ENCODE measurements at regions not wholly inside any gene's neighbourhood (a gene's known extent, or its start where the extent isn't known, plus 50 kb on each side); places are given as distances from the start of the nearest gene placed in this dataset.
"Not testable (repeated sequence)": the region's sequence is repeated elsewhere in the genome, so short reads cannot be mapped to it uniquely, and the experiment has no call there.

DNA sequence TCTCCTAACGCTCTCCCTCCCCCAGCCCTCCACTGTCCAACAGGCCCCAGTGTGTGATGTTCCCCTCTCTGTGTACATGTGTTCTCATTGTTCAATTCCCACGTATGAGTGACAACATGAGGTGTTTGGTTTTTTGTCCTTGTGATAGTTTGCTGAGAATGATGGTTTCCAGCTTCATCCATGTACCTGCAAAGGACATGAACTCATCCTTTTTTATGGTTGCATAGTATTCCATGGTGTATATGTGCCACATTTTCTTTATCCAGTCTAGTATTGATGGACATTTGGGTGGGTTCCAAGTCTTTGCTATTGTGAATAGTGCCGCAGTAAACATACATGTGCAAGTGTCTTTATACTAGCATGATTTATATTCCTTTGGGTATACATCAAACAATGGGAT is 347.4 kb downstream of the MAGEE1 start:
- not testable (repeated sequence) for H3K9me3 Mint-ChIP-seq; H3K4me1 Mint-ChIP-seq; H3K27ac Mint-ChIP-seq; H3K36me3 Mint-ChIP-seq (ENCODE audit: low read depth); H3K4me3 Mint-ChIP-seq; ATAC-seq (replicated peaks); H3K27me3 Mint-ChIP-seq

DNA sequence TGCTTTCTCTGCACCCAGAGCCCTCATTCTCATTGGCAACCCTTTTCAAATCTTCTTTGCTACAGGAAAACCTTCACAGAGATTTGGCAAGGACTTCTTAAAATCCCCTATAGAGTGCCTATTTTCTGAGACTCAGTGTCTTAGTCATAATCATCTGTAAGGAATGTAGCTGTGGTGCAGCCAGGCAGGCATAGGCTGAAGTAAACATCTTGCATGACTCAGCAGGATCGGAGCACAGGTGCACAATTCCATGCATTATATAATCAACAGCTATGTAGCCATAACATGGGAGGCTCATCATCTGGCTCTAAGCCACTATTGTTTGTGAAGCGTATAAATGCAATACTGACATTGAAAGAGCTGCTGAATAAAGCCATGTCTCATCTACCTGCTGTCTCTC is 368.8 kb downstream of the MAGEE1 start:
- Mint-ChIP-seq H3K9me3 (no peaks in the 10 kb centered on the region), H3K4me1 (no peaks in the 10 kb centered on the region), H3K36me3 (ENCODE audit: low read depth) (no peaks in the 10 kb centered on the region), H3K27me3 (no peaks in the 10 kb centered on the region), H3K4me3 (no peak overlapping the region), H3K27ac (no peak overlapping the region)
- ATAC-seq (replicated peaks) = no peak

DNA sequence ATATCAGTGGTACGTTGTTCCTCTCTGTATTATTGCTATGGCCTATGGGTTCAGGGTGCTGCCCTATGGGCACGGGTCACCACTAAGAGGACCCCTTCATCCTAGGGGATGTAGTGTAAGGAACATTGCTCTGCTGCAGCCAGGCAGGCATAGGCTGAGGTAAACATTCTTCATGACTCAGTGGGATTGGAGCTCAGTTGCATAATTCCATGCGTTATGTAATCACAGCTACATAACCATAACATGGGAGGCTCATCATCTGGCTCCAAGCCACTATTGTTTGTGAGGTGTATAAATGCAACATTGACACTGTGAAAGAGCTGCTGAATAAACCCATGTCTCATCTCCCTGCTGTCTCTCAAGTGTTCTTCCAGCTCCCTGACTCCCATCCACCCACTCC is 375.2 kb downstream of the MAGEE1 start:
- no peaks in the 10 kb centered on the region for H3K9me3 Mint-ChIP-seq
- no peaks in the 10 kb centered on the region for H3K27me3 Mint-ChIP-seq
- H3K27ac Mint-ChIP-seq = no peak overlapping the region
- H3K4me1 Mint-ChIP-seq = no peaks in the 10 kb centered on the region
- no peak for ATAC-seq (replicated peaks)
- H3K4me3 Mint-ChIP-seq = no peak overlapping the region
- no peaks in the 10 kb centered on the region for H3K36me3 Mint-ChIP-seq (ENCODE audit: low read depth)

DNA sequence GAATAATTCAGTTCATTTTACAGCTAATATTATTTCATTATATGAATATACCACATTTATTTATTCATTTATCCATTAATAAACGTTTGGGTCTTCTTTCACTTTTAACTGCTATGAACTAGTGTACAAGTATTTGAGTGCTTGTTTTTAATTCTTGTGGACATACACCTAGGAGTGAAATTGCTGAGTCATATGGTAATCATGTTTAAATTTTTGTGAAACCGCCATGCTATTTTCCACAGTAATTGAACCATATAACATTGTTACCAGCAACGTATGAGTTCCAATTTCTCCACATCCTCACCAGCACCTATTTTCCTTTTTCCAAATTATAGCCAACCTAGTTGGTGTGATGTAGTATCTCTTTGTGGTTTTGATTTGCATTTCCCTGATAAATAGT is 388.2 kb downstream of the MAGEE1 start:
- H3K36me3 Mint-ChIP-seq (ENCODE audit: low read depth) = no peaks in the 10 kb centered on the region
- H3K9me3 Mint-ChIP-seq = no peaks in the 10 kb centered on the region
- H3K27me3 Mint-ChIP-seq = no peaks in the 10 kb centered on the region
- no peak for ATAC-seq (replicated peaks)
- H3K4me3 Mint-ChIP-seq = no peak overlapping the region
- no peak overlapping the region for H3K27ac Mint-ChIP-seq
- H3K4me1 Mint-ChIP-seq = no peaks in the 10 kb centered on the region

DNA sequence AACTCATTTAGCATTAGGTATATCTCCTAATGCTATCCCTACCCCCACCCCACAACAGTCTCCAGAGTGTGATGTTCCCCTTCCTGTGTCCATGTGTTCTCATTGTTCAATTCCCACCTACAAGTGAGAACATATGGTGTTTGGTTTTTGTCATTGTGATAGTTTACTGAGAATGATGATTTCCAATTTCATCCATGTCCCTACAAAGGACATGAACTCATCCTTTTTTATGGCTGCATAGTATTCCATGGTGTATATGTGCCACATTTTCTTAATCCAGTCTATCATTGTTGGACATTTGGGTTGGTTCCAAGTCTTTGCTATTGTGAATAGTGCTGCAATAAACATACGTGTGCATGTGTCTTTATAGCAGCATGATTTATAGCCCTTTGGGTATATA is 389.8 kb downstream of the MAGEE1 start:
- H3K4me3 Mint-ChIP-seq; H3K36me3 Mint-ChIP-seq (ENCODE audit: low read depth); H3K27ac Mint-ChIP-seq; H3K4me1 Mint-ChIP-seq; ATAC-seq (replicated peaks); H3K27me3 Mint-ChIP-seq; H3K9me3 Mint-ChIP-seq: not testable (repeated sequence)

DNA sequence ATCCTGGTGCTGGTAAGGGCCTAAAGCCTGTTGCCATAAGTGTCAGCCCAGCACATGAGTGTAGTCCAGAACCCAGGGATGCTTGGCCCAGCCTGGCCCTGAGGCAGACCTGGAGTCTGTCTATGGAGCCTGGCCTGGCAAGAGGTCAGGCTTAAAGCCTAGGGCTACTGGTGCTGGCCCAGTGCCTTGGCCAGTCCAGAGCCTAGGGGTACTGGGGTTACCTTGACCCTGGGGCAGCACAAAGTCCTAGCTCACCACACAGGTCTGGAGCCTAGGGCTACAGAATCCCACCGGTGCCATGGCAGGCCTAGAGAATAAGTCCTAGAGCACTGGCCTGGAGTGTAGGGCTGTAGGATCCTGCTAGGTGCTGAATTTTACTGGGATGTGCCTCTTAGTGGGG is 393.8 kb downstream of the MAGEE1 start:
- H3K4me3 Mint-ChIP-seq = no peak overlapping the region
- H3K4me1 Mint-ChIP-seq = no peaks in the 10 kb centered on the region
- no peaks in the 10 kb centered on the region for H3K9me3 Mint-ChIP-seq

DNA sequence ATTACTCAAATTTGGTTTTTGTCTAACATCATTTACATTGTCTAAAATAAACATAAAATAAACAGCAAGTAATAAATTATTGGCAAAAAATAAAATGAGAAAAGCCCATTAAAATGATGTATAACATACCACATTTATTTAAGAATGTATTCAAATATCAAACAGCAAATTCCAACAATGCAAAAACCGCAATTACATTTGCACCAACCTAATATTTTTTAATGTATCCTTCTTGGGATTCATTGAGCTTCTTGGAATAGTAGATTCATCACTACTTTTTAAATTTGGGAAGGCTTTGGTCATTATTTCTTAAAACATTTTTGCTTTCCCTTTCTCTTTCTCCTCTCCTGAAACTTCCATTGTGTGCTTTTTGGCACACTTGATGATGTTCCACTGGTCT is 400.2 kb downstream of the MAGEE1 start:
- H3K27ac Mint-ChIP-seq = no peak overlapping the region
- H3K4me3 Mint-ChIP-seq = no peak overlapping the region
- H3K27me3 Mint-ChIP-seq = no peaks in the 10 kb centered on the region
- ATAC-seq (replicated peaks) = no peak
- no peaks in the 10 kb centered on the region for H3K36me3 Mint-ChIP-seq (ENCODE audit: low read depth)
- H3K9me3 Mint-ChIP-seq = no peaks in the 10 kb centered on the region
- no peaks in the 10 kb centered on the region for H3K4me1 Mint-ChIP-seq

More for the DNA sequence above, 393.8 kb downstream of the MAGEE1 start:
- ATAC-seq (replicated peaks) = no peak
- no peak overlapping the region for H3K27ac Mint-ChIP-seq
- H3K27me3 Mint-ChIP-seq = no peaks in the 10 kb centered on the region
- H3K36me3 Mint-ChIP-seq (ENCODE audit: low read depth) = no peaks in the 10 kb centered on the region

DNA sequence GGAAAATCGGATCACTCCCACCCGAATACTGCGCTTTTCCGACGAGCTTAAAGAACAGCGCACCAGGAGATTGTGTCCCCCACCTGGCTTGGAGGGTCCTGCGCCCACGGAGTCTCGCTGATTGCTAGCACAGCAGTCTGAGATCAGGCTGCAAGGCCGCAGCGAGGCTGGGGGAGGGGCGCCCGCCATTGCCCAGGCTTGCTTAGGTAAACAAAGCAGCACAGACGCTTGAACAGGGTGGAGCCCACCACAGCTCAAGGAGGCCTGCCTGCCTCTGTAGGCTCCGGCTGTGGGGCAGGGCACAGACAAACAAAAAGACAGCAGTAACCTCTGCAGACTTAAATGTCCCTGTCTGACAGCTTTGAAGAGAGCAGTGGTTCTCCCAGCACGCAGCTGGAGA is 413.4 kb downstream of the MAGEE1 start:
- not testable (repeated sequence) for H3K27me3 Mint-ChIP-seq; H3K4me1 Mint-ChIP-seq; ATAC-seq (replicated peaks); H3K36me3 Mint-ChIP-seq (ENCODE audit: low read depth); H3K27ac Mint-ChIP-seq; H3K4me3 Mint-ChIP-seq; H3K9me3 Mint-ChIP-seq

DNA sequence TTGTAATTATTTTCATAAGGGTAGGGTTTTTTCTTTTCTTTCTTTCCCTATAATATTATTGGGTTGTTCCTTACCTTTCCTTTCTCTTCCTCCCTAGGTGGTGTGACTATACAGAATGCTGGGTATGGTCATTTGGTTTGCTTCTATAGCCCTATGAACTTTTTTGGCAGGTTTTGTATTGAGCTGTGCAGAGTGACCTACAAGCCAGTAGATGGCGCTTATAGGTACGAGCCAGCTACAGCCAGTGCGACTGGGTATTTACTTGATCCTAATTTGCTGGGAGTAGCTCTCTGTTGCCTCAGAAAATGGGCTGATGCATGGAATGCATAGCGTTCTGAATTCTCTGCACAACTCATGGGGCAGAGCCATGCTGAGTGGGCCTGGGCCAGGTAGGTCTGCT is 423.3 kb downstream of the MAGEE1 start:
- no peaks in the 10 kb centered on the region for H3K27me3 Mint-ChIP-seq
- no peak for ATAC-seq (replicated peaks)

DNA sequence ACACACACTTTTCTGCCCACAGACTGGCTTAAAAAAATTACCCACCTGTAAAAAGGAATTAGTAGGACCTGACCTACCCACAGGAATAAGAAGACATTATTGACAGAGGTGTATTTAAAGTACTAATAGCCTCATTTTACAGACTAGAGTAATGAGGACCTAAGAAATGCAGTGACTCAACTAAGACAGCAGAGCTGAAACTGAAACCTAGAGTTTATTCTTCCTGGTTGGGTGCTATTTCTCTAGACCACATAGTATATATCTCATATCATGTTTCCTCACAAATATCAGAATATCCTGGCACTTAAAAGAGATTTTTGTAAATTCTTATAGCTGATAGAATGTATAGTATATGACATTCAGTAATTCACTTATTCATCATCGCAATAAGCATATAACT is 435.0 kb downstream of the MAGEE1 start:
- Mint-ChIP-seq H3K4me3 (no peak overlapping the region), H3K27me3 (no peaks in the 10 kb centered on the region), H3K36me3 (ENCODE audit: low read depth) (no peaks in the 10 kb centered on the region), H3K27ac (no peak overlapping the region), H3K9me3 (no peaks in the 10 kb centered on the region), H3K4me1 (no peaks in the 10 kb centered on the region)
- ATAC-seq (replicated peaks) = no peak

More for the DNA sequence above, 423.3 kb downstream of the MAGEE1 start:
- peaks cover 3% of the 10 kb centered on the region for H3K9me3 Mint-ChIP-seq
- H3K36me3 Mint-ChIP-seq (ENCODE audit: low read depth) = no peaks in the 10 kb centered on the region
- no peak overlapping the region for H3K27ac Mint-ChIP-seq
- no peak overlapping the region for H3K4me3 Mint-ChIP-seq
- H3K4me1 Mint-ChIP-seq = no peaks in the 10 kb centered on the region

DNA sequence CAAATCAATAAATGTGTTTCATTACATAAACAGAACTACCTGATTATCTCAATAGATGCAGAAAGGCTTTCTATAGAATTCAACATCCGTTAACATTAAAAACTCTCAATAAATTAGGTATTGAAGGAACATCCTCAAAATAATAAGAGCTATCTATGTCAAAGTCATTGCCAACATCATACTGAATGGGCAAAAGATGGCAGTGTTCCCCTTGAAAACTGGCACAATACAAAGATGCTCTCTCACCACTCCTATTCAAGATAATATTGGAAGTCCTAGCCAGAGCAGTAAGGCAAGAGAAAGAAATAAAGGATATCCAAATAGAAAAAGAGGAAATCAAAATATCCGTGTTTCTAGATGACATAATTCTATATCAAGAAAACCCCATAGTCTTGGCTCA is 466.4 kb downstream of the MAGEE1 start:
- Mint-ChIP-seq H3K27ac (no peak overlapping the region), H3K36me3 (ENCODE audit: low read depth) (no peaks in the 10 kb centered on the region), H3K9me3 (no peaks in the 10 kb centered on the region), H3K4me1 (no peaks in the 10 kb centered on the region), H3K27me3 (no peaks in the 10 kb centered on the region), H3K4me3 (no peak overlapping the region)
- ATAC-seq (replicated peaks) = no peak

DNA sequence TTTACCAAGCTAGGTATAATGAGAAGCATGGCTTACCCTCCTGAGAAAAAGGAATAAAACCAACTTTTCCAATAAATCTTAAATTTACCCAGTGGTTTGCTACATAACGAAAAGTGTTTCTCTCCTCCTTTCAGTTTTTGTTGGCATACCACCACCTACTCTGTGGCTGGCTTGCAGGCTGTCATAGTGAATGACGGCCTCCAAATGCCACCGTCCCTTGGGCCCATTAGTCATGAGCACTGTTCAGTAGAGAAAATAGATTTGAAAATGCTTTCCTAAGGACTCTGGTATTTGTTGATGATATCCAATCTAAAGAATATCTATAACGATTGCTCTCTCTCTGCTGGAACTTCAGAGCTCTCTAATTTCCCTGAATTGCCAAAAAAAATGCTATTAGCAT is 488.3 kb downstream of the MAGEE1 start:
- Mint-ChIP-seq H3K4me3 (no peak overlapping the region), H3K27ac (no peak overlapping the region), H3K27me3 (no peaks in the 10 kb centered on the region), H3K9me3 (no peaks in the 10 kb centered on the region), H3K4me1 (no peaks in the 10 kb centered on the region), H3K36me3 (ENCODE audit: low read depth) (no peaks in the 10 kb centered on the region)
- ATAC-seq (replicated peaks) = no peak

DNA sequence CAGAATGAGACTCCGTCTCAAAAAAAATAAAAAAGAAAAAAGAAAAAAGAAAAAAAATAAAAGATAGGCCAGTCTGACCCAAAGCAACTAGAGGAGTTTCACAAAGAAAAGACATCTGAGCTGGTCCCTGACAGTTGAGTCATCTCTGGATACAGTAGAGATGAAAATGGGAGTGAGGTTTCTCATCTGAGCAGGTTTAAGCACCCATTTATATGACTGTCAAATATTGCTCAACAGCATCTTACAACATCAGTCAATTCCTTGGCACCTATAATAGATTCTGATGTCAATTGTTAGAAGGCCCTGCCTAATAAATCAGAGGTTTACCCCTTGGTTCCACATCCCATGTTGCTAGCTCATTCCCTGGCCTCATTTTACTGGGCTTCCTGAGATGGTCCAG is 490.5 kb downstream of the MAGEE1 start:
- Mint-ChIP-seq H3K36me3 (ENCODE audit: low read depth) (no peaks in the 10 kb centered on the region), H3K27ac (no peak overlapping the region)
- ATAC-seq (replicated peaks) = no peak

DNA sequence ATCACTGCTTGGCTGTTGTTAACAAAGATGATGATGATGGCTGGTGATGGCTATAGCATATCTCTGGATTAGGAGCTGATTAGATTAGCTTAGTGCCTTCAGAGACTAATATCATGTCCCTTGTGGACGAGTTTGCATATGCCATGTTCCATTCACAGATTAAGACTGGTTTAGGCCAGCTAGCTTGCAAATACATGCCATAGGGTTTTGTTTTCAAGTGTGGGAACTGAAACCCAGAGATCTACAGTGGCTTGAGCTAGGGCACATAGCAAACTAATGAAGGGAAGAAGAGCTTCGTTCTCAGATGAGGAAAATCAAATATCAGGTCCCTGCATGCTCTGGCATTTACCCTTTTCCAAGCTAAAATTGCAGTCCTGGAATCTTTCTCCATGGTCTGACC is 492.3 kb downstream of the MAGEE1 start:
- Mint-ChIP-seq H3K9me3 (no peaks in the 10 kb centered on the region), H3K27me3 (no peaks in the 10 kb centered on the region), H3K4me1 (no peaks in the 10 kb centered on the region), H3K4me3 (no peak overlapping the region), H3K36me3 (ENCODE audit: low read depth) (no peaks in the 10 kb centered on the region), H3K27ac (no peak overlapping the region)
- ATAC-seq (replicated peaks) = no peak

More for the DNA sequence above, 490.5 kb downstream of the MAGEE1 start:
- Mint-ChIP-seq H3K9me3 (no peaks in the 10 kb centered on the region), H3K4me1 (no peaks in the 10 kb centered on the region), H3K4me3 (no peak overlapping the region), H3K27me3 (no peaks in the 10 kb centered on the region)

DNA sequence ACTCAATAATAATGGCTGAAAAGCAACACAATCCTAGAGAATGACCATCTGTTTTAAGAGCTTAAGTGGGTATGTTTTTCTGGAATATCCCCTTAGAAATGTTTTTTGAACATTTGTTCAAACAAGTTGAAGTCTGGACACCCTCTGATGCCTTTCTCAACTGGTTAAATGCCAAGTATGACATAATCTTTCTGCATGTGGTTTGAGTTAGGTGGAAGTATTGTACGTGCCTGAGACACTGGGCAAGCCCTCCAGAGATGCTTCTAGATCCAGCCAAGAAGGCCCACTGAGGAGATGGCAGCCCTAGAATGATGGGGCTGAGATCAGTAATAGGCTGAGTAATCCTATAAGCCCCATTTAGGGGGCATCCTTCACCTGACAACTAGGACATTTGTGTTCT is 493.1 kb downstream of the MAGEE1 start:
- Mint-ChIP-seq H3K4me1 (no peaks in the 10 kb centered on the region), H3K27me3 (no peaks in the 10 kb centered on the region), H3K4me3 (no peak overlapping the region), H3K9me3 (no peaks in the 10 kb centered on the region), H3K27ac (no peak overlapping the region), H3K36me3 (ENCODE audit: low read depth) (no peaks in the 10 kb centered on the region)
- ATAC-seq (replicated peaks) = no peak

DNA sequence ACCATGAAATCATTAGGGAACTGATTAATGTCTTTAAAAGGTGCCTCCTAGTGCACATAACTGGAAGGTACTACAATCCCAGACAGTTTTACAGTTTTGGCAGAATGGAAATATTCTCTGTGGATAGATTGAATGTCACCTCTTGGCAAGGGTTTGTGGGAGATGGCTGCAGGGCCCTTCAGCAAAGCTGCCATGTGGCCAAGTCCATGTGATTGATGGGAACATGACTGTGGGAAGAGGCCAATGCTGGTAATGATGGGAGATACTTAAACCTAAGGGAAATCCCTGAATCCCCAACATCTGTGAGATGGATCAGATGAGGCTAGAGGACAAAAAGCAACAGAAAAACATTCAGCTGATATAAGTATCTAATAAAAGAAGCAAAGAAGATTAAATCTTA is 493.7 kb downstream of the MAGEE1 start:
- H3K9me3 Mint-ChIP-seq = no peaks in the 10 kb centered on the region
- H3K4me3 Mint-ChIP-seq = no peak overlapping the region
- H3K27me3 Mint-ChIP-seq = no peaks in the 10 kb centered on the region
- H3K36me3 Mint-ChIP-seq (ENCODE audit: low read depth) = no peaks in the 10 kb centered on the region
- no peak overlapping the region for H3K27ac Mint-ChIP-seq
- no peak for ATAC-seq (replicated peaks)
- H3K4me1 Mint-ChIP-seq = no peaks in the 10 kb centered on the region
